Eye (tissue), 1 donor: ENCODE measurements at regions not wholly inside any gene's neighbourhood (a gene's known extent, or its start where the extent isn't known, plus 50 kb on each side); places are given as distances from the start of the nearest gene placed in this dataset.

Experiments
- DNase-seq: peaks from one replicate; pipeline ENCODE4 v3.0.0-alpha.2; 2015

DNA sequence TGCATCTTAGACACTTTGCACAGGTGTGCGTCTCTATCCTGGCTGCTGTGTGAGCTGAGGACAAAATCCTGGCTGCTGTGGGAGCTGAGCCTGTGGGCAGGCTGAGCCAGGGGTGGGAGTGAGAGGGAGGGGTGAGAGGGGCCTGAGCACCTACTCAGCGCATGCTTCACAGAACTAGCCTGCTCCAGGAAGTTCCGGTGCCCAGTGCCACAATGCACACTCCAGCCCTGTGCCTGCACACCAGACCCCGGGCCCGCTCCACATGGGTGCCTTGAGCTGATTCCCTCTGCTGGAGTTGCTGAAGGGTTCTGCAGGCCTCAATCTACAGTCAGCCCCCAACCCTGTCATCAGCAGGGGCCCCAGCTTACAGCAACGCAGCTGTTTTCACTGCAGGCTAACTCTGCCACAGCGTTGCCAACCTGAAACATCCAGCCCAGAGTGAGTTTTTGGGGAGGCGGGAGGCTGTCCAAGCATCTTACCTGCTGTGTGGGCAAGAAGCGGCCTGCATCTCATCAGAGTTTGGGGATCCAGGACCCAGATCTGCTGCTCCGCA, 1377.9 kb downstream of the TBC1D22A start:
- no peak for DNase-seq

DNA sequence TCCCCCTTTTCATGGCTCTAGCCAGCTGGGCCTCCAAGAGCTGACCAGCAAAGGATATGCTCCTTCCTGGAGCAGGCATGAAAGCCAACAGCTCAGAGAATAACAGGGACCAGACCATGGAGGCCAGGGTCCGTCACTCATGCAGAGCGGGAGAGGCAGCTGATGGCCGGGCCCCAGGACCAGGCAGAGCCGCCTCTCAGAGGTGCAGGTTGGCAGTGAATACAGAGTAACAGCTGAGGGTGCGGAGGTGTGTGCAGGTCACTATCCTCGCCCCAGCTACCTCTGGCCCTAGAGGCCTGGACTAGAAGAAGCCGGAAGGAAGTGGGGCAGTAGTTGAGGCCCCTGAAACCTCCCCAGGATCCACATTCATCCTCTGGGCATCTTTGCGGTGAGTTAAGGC, 1377.3 kb downstream of the TBC1D22A start:
- DNase-seq: no peak

GRCh38 chr22:48138855-48139254, 1376.4 kb downstream of the TBC1D22A start:
- DNase-seq: no peak

- DNase-seq: no peak
Observed at GRCh38 chr22:48138427-48138826, 1376.0 kb downstream of the TBC1D22A start.

DNA sequence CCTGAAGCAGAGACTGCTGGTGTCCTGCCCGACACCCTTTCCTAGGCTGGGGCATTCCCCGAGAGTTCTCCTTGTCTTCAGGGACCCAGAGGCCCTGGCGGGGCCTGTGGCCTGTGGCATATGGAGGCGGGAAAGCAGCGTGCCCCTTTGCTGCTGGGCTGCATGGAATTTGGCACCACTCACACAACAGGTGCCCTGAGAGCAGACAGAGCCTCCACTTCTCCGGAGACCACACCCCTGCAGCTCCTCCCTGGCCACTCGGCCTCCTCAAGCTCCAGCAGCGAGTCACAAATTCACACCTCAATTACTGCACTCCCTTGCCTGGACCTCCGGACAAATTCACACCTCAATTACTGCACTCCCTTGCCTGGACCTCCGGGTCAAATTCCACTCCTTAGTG, 1375.2 kb downstream of the TBC1D22A start:
- no peak for DNase-seq

GRCh38 chr22:48135592-48135991, 1373.1 kb downstream of the TBC1D22A start:
- no peak for DNase-seq

DNA sequence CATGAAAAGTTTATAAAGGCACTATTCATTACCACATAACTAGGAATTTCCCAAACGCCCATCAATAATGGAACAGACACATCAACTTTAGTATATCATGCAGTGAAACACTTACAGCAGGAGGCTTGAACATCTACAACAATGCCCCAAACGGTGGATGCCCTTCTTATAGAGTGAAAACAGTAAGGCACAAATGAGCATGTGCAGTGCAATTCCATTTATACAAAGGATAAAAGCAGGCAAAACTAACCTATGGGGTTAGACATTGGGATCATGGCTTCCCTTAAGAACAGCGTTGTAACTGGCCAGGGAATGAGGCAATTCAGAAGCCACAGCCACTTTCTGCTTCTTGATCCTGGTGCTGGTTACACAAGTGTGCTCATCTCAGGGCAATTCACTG, 1363.0 kb downstream of the TBC1D22A start:
- DNase-seq: no peak

- no peak for DNase-seq
Observed at GRCh38 chr22:48121984-48122383, 1359.5 kb downstream of the TBC1D22A start.

GRCh38 chr22:48118654-48119053, 1356.2 kb downstream of the TBC1D22A start:
- no peak for DNase-seq

GRCh38 chr22:48116871-48117270, 1354.4 kb downstream of the TBC1D22A start:
- DNase-seq: no peak

- no peak for DNase-seq
Observed at GRCh38 chr22:48112687-48113521, 1350.5 kb downstream of the TBC1D22A start.

GRCh38 chr22:48106715-48107259, 1344.3 kb downstream of the TBC1D22A start:
- no peak for DNase-seq

DNA sequence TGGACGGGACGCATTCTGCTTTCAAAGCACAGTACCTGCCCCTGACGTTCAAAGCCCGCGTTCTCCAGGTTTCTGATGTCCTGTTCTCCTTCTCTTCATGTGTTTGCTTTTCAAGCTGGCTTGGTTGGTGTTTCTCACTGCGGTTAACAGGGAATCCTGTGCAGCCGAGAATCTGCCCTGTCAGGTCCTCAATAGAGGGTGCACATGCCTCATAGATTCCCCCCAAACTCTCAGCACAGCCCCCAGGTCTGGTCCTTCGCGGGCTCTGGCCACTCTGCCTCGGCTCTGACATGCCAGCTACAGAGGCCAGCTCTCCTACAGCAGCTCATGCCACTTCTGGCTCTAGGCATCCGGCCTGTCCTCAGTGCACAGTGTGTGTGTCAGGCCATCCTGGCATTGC, 1343.8 kb downstream of the TBC1D22A start:
- DNase-seq: no peak

GRCh38 chr22:48105259-48105658, 1342.8 kb downstream of the TBC1D22A start:
- no peak for DNase-seq

DNA sequence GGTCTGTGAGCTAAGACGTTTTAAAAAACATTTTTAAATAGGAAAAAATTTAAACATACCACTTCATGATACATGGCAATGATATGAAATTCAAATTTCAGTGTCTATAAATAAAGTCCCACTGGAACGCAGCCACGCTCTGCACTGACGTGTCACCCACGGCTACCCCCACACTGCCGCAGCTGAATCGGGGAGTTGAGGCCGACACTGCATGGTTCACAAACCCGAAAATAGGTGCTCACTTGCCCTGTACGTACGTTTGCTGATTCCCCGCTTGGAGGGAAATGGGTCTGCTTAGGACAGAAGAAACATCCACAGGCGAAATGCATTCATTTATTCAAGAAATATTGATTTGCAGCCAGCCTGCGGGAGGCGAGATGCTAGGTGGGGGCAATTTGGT, 1342.3 kb downstream of the TBC1D22A start:
- no peak for DNase-seq

GRCh38 chr22:48104102-48104738, 1341.8 kb downstream of the TBC1D22A start:
- no peak for DNase-seq

- DNase-seq: no peak
Observed at GRCh38 chr22:48103126-48103875, 1340.9 kb downstream of the TBC1D22A start.

DNA sequence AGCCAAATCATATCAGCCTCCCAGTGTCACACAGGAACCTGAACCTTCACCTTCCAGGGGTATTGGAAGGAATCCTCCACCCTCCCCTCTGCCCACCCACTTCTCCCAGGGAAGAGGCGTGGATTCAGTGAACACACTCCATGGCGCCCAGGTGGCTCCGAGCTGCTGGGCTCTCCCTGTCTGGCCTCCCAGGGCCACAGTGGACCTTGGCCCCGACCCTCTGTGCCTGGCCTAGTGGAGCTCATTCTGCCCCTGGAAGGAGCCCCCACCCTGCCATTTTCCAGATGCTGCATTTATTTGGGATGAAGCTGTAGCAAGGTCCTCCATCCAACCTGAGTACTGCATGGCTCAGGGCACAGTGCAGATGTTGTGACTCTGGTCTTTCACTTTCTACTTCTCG, 1340.1 kb downstream of the TBC1D22A start:
- no peak for DNase-seq

GRCh38 chr22:48101704-48102103, 1339.3 kb downstream of the TBC1D22A start:
- no peak for DNase-seq

DNA sequence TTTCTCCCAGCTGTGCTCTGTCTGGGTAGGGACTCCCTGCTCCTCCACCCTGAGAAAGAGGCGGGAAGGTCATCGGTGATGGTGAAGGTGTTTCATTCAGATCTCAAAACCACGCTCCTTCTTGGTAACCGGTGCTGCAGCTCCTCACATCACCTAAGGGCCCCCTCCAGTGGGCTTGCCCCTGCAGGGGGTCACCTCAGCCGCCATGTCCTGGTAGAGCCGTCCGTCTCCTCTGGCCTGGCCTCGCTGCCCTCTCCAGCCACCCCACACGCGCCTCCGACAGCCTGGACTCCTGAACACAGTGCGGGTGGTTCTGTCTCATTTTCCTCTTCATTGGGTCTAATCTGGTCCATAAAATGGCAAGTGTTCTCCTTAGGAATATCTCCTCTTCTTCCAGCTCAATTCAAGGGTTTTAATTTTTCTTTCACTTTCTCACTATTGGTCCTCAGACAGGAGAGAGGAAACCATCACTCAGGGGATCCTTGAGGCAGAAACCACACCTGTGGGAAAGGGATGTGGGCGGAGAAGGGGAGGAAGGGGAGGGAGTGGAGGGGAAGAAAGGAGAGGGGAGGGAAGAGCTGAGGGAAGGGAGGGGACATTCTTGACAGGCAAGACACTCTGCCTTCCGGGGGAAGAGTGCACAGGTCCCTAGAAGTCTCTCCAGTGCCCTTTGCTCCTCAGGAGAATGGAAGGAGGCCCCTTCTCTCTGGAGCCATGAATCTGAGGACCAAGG, 1338.4 kb downstream of the TBC1D22A start:
- DNase-seq: no peak

DNA sequence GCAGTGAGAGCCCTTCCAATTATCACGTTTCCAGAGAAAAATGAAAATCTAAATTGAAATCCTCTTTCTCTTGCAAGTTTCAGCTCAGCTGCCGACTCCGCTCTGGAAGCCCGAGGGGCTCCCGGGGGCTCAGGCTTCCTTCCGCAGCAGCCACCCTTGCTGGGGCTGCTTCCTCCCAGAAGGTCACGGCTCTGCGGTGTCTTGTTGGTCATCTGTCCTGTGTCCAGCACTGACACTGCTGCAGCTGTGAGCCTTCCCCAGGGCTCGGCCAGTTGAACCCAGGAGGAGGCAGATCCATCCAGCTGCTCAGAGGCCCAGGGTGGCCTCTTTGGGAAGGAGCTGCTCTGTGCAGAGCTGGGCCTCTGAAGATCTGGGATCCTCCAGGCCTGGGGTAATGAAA, 1337.2 kb downstream of the TBC1D22A start:
- DNase-seq: no peak

GRCh38 chr22:48099251-48099650, 1336.8 kb downstream of the TBC1D22A start:
- DNase-seq: no peak

DNA sequence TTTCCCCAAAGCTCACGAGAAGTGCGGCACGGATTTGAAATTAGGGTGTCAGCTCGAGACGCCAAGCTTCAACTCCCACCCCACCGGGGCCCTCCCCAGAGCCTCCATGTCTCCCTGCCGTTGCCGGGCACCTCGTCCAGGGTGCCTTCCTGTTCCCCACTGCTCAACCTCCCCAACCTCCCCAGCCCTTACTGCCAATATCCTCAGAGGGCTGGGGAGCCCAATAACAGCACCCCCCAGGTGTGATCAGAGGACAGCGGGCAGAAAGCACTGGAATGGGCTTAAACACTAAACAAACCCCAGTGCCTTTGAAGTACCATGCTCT, 1336.4 kb downstream of the TBC1D22A start:
- no peak for DNase-seq
